Thymus (tissue), 11 donors: ENCODE measurements at regions not wholly inside any gene's neighbourhood (a gene's known extent, or its start where the extent isn't known, plus 50 kb on each side); places are given as distances from the start of the nearest gene placed in this dataset.

ENCODE experiments used
- DNase-seq, 9 donors: peaks; one replicate each; pipeline ENCODE4 v3.0.0-alpha.2; 2013; ENCODE audit warnings: low spot score in 9 of 9, low read depth in 6 of 9, missing footprints in 1 of 9
- H3K27ac ChIP-seq, 2 donors: one replicate each; pipeline ENCODE4 v1.5.1; 2013; ENCODE audit warnings: control low read depth in 1 of 2, low read depth in 1 of 2, low read length in 1 of 2, mild to moderate bottlenecking in 1 of 2, moderate library complexity in 1 of 2
- H3K27me3 ChIP-seq, 2 donors: one replicate each; pipeline ENCODE4 v1.5.1; 2013; ENCODE audit warnings: low read length in 1 of 2; ENCODE audit not compliant: control insufficient read depth in 2 of 2, insufficient read depth in 1 of 2
- H3K36me3 ChIP-seq, 2 donors: one replicate each; pipeline ENCODE4 v1.5.1; 2013; ENCODE audit warnings: low read length in 1 of 2, mild to moderate bottlenecking in 1 of 2, moderate library complexity in 1 of 2; ENCODE audit not compliant: control insufficient read depth in 2 of 2, insufficient read depth in 2 of 2
- H3K4me1 ChIP-seq, 2 donors: one replicate each; pipeline ENCODE4 v1.5.1; 2013; ENCODE audit warnings: low read length in 2 of 2; ENCODE audit not compliant: control insufficient read depth in 2 of 2, insufficient read depth in 2 of 2
- H3K4me3 ChIP-seq, 2 donors: one replicate each; pipeline ENCODE4 v1.5.1; 2013; ENCODE audit warnings: low read length in 2 of 2, control low read depth in 1 of 2, mild to moderate bottlenecking in 1 of 2
- H3K9me3 ChIP-seq, 2 donors: one replicate each; pipeline ENCODE4 v1.5.1; 2013; ENCODE audit warnings: low read length in 1 of 2, mild to moderate bottlenecking in 1 of 2; ENCODE audit not compliant: control insufficient read depth in 2 of 2, insufficient read depth in 1 of 2
- WGBS: extraction: QIAGEN DNeasy Blood & Tissue Kit; methylation state at CpG from one replicate; pipeline ENCODE4 v1.1.7; 2013; 5-methylcytosine and 5-hydroxymethylcytosine counted together
- donor health status: healthy.

GRCh38 chr2:234650911-234651310, 154.0 kb upstream of the ARL4C start:
- WGBS: 83% methylated on average over 6 of the region's 6 CpGs
- no peaks in the 10 kb centered on the region for H3K36me3 ChIP-seq
- H3K4me3 ChIP-seq: no peak overlapping the region
- no peaks in the 10 kb centered on the region for H3K27me3 ChIP-seq
- H3K27ac ChIP-seq: no peak overlapping the region
- DNase-seq: no peak
- H3K4me1 ChIP-seq: no peaks in the 10 kb centered on the region
- H3K9me3 ChIP-seq: no peaks in the 10 kb centered on the region

GRCh38 chr2:234649951-234650350, 153.1 kb upstream of the ARL4C start:
- H3K4me1 ChIP-seq: no peaks in the 10 kb centered on the region
- H3K27me3 ChIP-seq: no peaks in the 10 kb centered on the region
- H3K27ac ChIP-seq: no peak overlapping the region
- no peak for DNase-seq
- H3K9me3 ChIP-seq: no peaks in the 10 kb centered on the region
- H3K36me3 ChIP-seq: no peaks in the 10 kb centered on the region
- H3K4me3 ChIP-seq: no peak overlapping the region

- WGBS: 84% methylated on average over 2 of the region's 2 CpGs
- no peak overlapping the region for H3K27ac ChIP-seq
- no peak for DNase-seq
- no peaks in the 10 kb centered on the region for H3K27me3 ChIP-seq
- H3K4me3 ChIP-seq: no peak overlapping the region
- no peaks in the 10 kb centered on the region for H3K4me1 ChIP-seq
- H3K9me3 ChIP-seq: peaks cover 0 to 4% of the 10 kb centered on the region in 2 donors
- no peaks in the 10 kb centered on the region for H3K36me3 ChIP-seq
These were observed 146.5 kb upstream of the ARL4C start for GRCh38 chr2:234643407-234643806.

GRCh38 chr2:234641086-234641485, 144.2 kb upstream of the ARL4C start:
- no peaks in the 10 kb centered on the region for H3K27me3 ChIP-seq
- peaks cover 0 to 4% of the 10 kb centered on the region in 2 donors for H3K9me3 ChIP-seq
- DNase-seq: no peak
- H3K36me3 ChIP-seq: no peaks in the 10 kb centered on the region
- no peaks in the 10 kb centered on the region for H3K4me1 ChIP-seq
- no peak overlapping the region for H3K27ac ChIP-seq
- H3K4me3 ChIP-seq: no peak overlapping the region
- WGBS: 90% methylated on average over 2 of the region's 2 CpGs

GRCh38 chr2:234640657-234641056, 143.8 kb upstream of the ARL4C start:
- Histone ChIP-seq H3K27me3 (no peaks in the 10 kb centered on the region), H3K27ac (no peak overlapping the region), H3K4me1 (no peaks in the 10 kb centered on the region), H3K36me3 (no peaks in the 10 kb centered on the region), H3K9me3 (peaks cover 0 to 4% of the 10 kb centered on the region in 2 donors), H3K4me3 (no peak overlapping the region)
- no peak for DNase-seq
- 94% methylated on average over 1 of the region's 1 CpG for WGBS

- no peak for DNase-seq
- 99% methylated on average over 1 of the region's 1 CpG for WGBS
- H3K9me3 ChIP-seq: peaks cover 0 to 4% of the 10 kb centered on the region in 2 donors
- no peak overlapping the region for H3K27ac ChIP-seq
- H3K4me1 ChIP-seq: no peaks in the 10 kb centered on the region
- no peaks in the 10 kb centered on the region for H3K27me3 ChIP-seq
- H3K4me3 ChIP-seq: no peak overlapping the region
- no peaks in the 10 kb centered on the region for H3K36me3 ChIP-seq
These were observed 142.1 kb upstream of the ARL4C start for GRCh38 chr2:234638966-234639365.

GRCh38 chr2:234635284-234635683, 138.4 kb upstream of the ARL4C start:
- no peak overlapping the region for H3K27ac ChIP-seq
- no peaks in the 10 kb centered on the region for H3K36me3 ChIP-seq
- no peak overlapping the region for H3K4me3 ChIP-seq
- no peaks in the 10 kb centered on the region for H3K9me3 ChIP-seq
- no peaks in the 10 kb centered on the region for H3K4me1 ChIP-seq
- H3K27me3 ChIP-seq: peaks cover 0 to 2% of the 10 kb centered on the region in 2 donors
- WGBS: 94% methylated on average over 1 of the region's 1 CpG
- DNase-seq: no peak

GRCh38 chr2:234633581-234634230, 136.8 kb upstream of the ARL4C start:
- H3K27me3 ChIP-seq: peaks cover 0 to 2% of the 10 kb centered on the region in 2 donors
- no peaks in the 10 kb centered on the region for H3K36me3 ChIP-seq
- H3K9me3 ChIP-seq: no peaks in the 10 kb centered on the region
- no peak overlapping the region for H3K4me3 ChIP-seq
- DNase-seq: no peak
- 91% methylated on average over 9 of the region's 9 CpGs for WGBS
- H3K4me1 ChIP-seq: no peaks in the 10 kb centered on the region
- no peak overlapping the region for H3K27ac ChIP-seq

- no peak for DNase-seq
- H3K27me3 ChIP-seq: peaks cover 0 to 2% of the 10 kb centered on the region in 2 donors
- 94% methylated on average over 12 of the region's 12 CpGs for WGBS
- H3K4me3 ChIP-seq: no peak overlapping the region
- H3K27ac ChIP-seq: no peak overlapping the region
- no peaks in the 10 kb centered on the region for H3K36me3 ChIP-seq
- no peaks in the 10 kb centered on the region for H3K4me1 ChIP-seq
- no peaks in the 10 kb centered on the region for H3K9me3 ChIP-seq
These were observed 135.9 kb upstream of the ARL4C start for GRCh38 chr2:234632527-234633391.
